ENCODE measurements at regions not wholly inside any gene's neighbourhood (a gene's known extent, or its start where the extent isn't known, plus 50 kb on each side); places are given as distances from the start of the nearest gene placed in this dataset.
"Not testable (repeated sequence)": the region's sequence is repeated elsewhere in the genome, so short reads cannot be mapped to it uniquely, and the experiment has no call there.

DNA sequence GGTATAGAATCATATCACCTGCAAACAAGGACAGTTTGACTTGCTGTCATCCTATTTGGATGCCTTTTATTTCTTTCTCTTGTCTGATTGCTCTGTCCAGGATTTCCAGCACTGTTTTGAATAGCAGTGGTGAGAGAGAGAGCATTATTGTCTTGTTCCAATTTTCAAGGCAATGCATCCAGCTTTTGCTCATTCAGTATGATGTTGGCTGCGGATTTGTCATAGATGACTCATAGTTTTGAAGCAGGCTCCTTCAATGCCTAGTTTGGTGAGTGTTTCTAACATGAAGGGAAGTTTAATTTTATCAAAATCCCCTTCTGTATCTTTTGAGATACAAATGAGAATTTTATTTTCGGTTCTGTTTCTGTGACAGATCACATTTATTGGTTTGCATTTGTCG, 518.9 kb downstream of the PCDH11X start:
- DNase-seq (ENCODE audit: low spot score), result not testable (repeated sequence)

DNA sequence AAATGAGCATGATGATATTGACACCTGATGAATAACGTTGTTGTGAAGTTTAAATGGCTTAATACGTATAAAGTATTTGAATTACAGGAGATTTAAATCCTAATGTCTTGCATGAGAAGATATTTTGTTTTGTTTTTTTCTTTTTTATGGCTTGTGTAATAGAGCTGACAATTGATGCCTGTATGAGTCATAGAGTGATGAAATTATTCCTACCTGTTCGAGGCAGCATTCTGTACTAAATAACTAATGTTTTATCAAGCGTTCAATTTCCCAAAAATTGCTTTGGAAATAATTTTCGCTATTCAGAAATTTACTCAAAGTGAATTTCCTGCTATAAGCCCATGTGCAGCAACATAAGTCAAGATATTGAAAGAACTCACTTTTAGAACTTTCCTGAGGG, 554.0 kb downstream of the PCDH11X start:
- not testable (repeated sequence) for DNase-seq (ENCODE audit: low spot score)

DNA sequence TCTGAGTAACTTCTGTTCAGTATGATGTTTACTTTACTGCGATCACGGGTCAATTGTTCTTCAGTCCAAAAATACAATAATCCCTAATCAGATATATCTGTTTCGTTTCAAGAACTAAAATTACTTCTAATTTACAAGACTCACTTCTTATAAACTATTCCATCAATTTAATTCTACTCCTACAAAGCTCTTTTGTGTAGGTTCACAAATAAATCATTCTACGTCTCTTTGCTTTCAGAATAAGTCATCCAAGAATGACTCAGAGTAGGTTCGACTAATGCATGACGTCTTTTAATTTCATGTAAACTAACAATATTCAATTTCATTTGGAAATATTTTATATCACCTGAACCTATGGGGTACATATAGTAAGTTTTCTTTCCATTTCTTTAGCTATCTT, 571.9 kb downstream of the PCDH11X start:
- DNase-seq (ENCODE audit: low spot score), result not testable (repeated sequence)

DNA sequence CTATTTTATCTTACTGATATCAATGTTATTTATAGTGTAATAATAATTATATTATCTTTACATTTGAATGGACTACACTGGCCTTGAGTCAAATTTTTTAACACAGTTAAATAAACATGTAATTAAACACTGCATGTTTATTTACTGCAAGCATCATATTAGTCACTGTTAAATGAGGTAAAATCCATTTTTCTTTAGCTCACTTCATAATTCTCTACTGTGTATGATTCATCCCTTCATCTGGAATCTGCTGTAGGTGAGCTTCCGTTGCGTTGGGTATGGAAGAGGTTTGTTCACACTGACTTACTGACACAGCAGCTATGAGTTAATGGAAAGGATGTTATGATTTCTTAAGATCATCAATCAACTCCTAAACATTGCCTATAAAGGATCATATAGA, 572.3 kb downstream of the PCDH11X start:
- no peak for DNase-seq (ENCODE audit: low spot score)
